ENCODE measurements at regions not wholly inside any gene's neighbourhood (a gene's known extent, or its start where the extent isn't known, plus 50 kb on each side); places are given as distances from the start of the nearest gene placed in this dataset.

DNA sequence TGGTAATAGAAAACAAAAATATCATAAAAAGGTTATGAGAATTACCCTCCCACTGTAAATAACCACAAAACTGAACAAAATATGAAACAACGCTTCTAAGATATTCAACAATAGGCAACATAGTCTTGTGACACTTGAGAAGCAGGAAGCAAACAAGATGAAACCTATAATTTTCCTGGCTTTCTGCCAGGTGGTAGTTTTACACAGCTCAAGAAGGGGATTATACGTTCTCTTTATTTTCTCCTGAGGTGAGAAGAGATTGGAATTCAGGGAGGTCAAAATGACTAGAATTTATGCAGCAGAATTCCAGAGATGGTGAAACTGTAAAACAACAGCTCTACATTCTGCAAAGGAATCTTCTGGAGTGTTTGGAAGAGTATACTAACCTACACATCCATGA, 186.0 kb downstream of the HHIP start:
- CTCF ChIA-PET: no interaction called here
- no peaks in the 10 kb centered on the region for H3K4me1 Mint-ChIP-seq
- ATAC-seq: no peak
- POLR2A ChIA-PET: no interaction called here
- no peak overlapping the region for H3K4me3 Mint-ChIP-seq
- no peaks in the 10 kb centered on the region for H3K27me3 Mint-ChIP-seq (ENCODE audit: low read depth)
- H3K9me3 Mint-ChIP-seq: peaks cover 5% of the 10 kb centered on the region; the same call in 1 of the 2 replicates
- H3K27ac Mint-ChIP-seq: no peak overlapping the region
- H3K36me3 Mint-ChIP-seq: no peaks in the 10 kb centered on the region
- no peak for DNase-seq (ENCODE audit: low spot score)
- TF ChIP-seq, protein P1, sequence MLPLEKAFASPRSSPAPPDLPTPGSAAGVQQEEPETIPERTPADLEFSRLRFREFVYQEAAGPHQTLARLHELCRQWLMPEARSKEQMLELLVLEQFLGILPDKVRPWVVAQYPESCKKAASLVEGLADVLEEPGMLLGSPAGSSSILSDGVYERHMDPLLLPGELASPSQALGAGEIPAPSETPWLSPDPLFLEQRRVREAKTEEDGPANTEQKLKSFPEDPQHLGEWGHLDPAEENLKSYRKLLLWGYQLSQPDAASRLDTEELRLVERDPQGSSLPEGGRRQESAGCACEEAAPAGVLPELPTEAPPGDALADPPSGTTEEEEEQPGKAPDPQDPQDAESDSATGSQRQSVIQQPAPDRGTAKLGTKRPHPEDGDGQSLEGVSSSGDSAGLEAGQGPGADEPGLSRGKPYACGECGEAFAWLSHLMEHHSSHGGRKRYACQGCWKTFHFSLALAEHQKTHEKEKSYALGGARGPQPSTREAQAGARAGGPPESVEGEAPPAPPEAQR (CRISPR knock-in tag; IDR thresholded peaks at IDR 0.05): no peak
- TF ChIP-seq EMX1 (CRISPR knock-in tag; IDR thresholded peaks at IDR 0.05): no peak
- TF ChIP-seq ESRRA (CRISPR knock-in tag; IDR thresholded peaks at IDR 0.05; ENCODE audit: borderline replicate concordance): no peak
- no peak for TF ChIP-seq ZNF671 (CRISPR knock-in tag; IDR thresholded peaks at IDR 0.05)
- no peak for TF ChIP-seq ZNF121 (CRISPR knock-in tag; IDR thresholded peaks at IDR 0.05)
- no peak for TF ChIP-seq NFYB (CRISPR knock-in tag; conservative IDR thresholded peaks at IDR 0.05; ENCODE audit: low read depth)
- no peak for TF ChIP-seq NFATC4 (CRISPR knock-in tag; IDR thresholded peaks at IDR 0.05)
- TF ChIP-seq, protein P2, sequence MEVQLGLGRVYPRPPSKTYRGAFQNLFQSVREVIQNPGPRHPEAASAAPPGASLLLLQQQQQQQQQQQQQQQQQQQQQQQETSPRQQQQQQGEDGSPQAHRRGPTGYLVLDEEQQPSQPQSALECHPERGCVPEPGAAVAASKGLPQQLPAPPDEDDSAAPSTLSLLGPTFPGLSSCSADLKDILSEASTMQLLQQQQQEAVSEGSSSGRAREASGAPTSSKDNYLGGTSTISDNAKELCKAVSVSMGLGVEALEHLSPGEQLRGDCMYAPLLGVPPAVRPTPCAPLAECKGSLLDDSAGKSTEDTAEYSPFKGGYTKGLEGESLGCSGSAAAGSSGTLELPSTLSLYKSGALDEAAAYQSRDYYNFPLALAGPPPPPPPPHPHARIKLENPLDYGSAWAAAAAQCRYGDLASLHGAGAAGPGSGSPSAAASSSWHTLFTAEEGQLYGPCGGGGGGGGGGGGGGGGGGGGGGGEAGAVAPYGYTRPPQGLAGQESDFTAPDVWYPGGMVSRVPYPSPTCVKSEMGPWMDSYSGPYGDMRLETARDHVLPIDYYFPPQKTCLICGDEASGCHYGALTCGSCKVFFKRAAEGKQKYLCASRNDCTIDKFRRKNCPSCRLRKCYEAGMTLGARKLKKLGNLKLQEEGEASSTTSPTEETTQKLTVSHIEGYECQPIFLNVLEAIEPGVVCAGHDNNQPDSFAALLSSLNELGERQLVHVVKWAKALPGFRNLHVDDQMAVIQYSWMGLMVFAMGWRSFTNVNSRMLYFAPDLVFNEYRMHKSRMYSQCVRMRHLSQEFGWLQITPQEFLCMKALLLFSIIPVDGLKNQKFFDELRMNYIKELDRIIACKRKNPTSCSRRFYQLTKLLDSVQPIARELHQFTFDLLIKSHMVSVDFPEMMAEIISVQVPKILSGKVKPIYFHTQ (CRISPR knock-in tag; IDR thresholded peaks at IDR 0.05): no peak
- TF ChIP-seq NR1H2 (CRISPR knock-in tag; IDR thresholded peaks at IDR 0.05): no peak

DNA sequence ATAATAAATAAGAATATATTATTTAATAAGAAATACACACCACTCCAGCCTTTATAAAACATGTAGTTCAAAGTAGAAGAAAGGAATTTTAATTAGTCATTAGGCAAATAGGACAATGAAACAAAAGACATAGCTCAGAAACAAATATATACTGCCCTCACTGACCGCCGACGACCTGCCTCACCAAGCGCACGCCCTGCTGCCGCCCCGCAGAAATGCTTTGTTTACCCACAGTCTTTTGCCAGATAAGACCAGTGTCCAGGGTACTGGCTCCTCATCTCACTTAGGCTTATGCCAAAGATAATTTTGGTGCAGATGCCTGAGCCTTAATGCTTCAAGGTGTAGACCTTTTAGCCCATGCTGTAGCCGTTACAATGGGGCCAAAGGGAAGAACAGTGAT, 199.5 kb downstream of the HHIP start:
- TF ChIP-seq EMX1 (CRISPR knock-in tag; IDR thresholded peaks at IDR 0.05): no peak
- TF ChIP-seq NFATC4 (CRISPR knock-in tag; IDR thresholded peaks at IDR 0.05): no peak
- TF ChIP-seq MXD4 (CRISPR knock-in tag; IDR thresholded peaks at IDR 0.05; ENCODE audit: borderline replicate concordance): no peak
- TF ChIP-seq GRHL2 (CRISPR knock-in tag; IDR thresholded peaks at IDR 0.05; ENCODE audit: insufficient replicate concordance, severe bottlenecking): no peak
- TF ChIP-seq TEAD1 (CRISPR knock-in tag; IDR thresholded peaks at IDR 0.05): no peak
- no peak for TF ChIP-seq NFYB (CRISPR knock-in tag; conservative IDR thresholded peaks at IDR 0.05; ENCODE audit: low read depth)
- TF ChIP-seq NR1H2 (CRISPR knock-in tag; IDR thresholded peaks at IDR 0.05): no peak
- no peaks in the 10 kb centered on the region for H3K4me1 Mint-ChIP-seq
- peaks cover 24% of the 10 kb centered on the region; the same call in 1 of the 2 replicates for H3K9me3 Mint-ChIP-seq
- no peaks in the 10 kb centered on the region for H3K27me3 Mint-ChIP-seq (ENCODE audit: low read depth)
- no peaks in the 10 kb centered on the region for H3K36me3 Mint-ChIP-seq
- DNase-seq (ENCODE audit: low spot score): no peak
- no peak overlapping the region for H3K4me3 Mint-ChIP-seq
- ATAC-seq: no peak
- H3K27ac Mint-ChIP-seq: no peak overlapping the region
- ChIA-PET CTCF (no interaction called here), POLR2A (no interaction called here)

DNA sequence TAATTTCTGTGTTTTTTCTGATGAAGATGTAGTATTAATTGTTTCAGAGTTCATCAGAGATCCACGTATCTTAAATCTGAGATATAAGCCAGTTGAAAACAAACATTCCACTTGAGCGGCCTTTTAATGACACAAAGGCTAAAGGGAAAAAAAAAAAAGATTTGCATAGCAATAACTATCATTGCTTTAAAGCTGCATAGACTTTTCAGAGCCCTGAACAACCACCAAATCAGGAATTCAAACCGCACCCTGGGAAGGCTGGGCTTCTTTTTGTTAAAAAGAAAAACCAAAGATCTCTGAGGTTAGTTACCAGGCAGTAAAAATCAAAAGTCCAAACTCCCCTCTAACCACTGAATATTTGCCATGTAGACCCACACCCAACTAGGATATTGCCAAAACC, 206.0 kb downstream of the HHIP start:
- Mint-ChIP-seq H3K4me1 (peaks cover 7% of the 10 kb centered on the region), H3K4me3 (no peak overlapping the region), H3K36me3 (no peaks in the 10 kb centered on the region), H3K27me3 (ENCODE audit: low read depth) (no peaks in the 10 kb centered on the region), H3K27ac (no peak overlapping the region), H3K9me3 (no peaks in the 10 kb centered on the region)
- ChIA-PET POLR2A (no interaction called here), CTCF (no interaction called here)
- ATAC-seq (no peak), DNase-seq (ENCODE audit: low spot score) (no peak)
- TF ChIP-seq TEAD1 (CRISPR knock-in tag; IDR thresholded peaks at IDR 0.05): no peak
- no peak for TF ChIP-seq PRRX2 (CRISPR knock-in tag; IDR thresholded peaks at IDR 0.05)
- no peak for TF ChIP-seq FOXP1 (CRISPR knock-in tag; IDR thresholded peaks at IDR 0.05; ENCODE audit: borderline replicate concordance)
- no peak for TF ChIP-seq ELF4 (CRISPR knock-in tag; IDR thresholded peaks at IDR 0.05; ENCODE audit: low read depth)
- no peak for TF ChIP-seq ZNF219 (CRISPR knock-in tag; IDR thresholded peaks at IDR 0.05; ENCODE audit: borderline replicate concordance)
- no peak for TF ChIP-seq ATF1 (CRISPR knock-in tag; IDR thresholded peaks at IDR 0.05)
- TF ChIP-seq ZNF416 (CRISPR knock-in tag; IDR thresholded peaks at IDR 0.05): no peak

DNA sequence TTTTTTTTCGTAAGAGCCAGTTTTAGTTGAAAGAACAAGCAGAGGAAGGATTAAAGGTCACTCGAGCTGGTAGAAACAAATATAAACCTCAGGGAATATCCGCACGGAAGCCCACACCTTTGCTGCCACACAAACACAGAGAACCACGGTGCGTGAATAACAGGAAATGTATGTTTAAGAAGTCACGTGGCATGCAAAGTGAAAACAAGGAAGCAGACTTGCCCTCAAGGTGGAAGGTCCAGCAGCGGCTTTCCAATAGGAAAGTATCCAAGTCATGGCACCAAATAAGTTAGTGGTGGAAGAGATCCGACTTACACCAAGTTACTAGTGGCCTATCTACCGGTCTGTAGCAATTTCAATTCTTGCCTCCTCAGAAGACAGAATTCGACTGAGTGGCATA, 215.5 kb downstream of the HHIP start:
- Mint-ChIP-seq H3K27ac (no peak overlapping the region), H3K27me3 (ENCODE audit: low read depth) (no peaks in the 10 kb centered on the region), H3K36me3 (peaks cover 19% of the 10 kb centered on the region), H3K4me1 (0 out of 2 replicates have a peak, but pooled peaks cover 2% of the 10 kb centered on the region), H3K4me3 (no peak overlapping the region), H3K9me3 (peaks cover 48% of the 10 kb centered on the region)
- DNase-seq (ENCODE audit: low spot score) (no peak), ATAC-seq (no peak)
- POLR2A ChIA-PET: no interaction called here
- CTCF ChIA-PET: no interaction called here
- TF ChIP-seq FOXK1 (CRISPR knock-in tag; IDR thresholded peaks at IDR 0.05) (no peak), SOX15 (CRISPR knock-in tag; IDR thresholded peaks at IDR 0.05) (no peak), IRF2 (CRISPR knock-in tag; IDR thresholded peaks at IDR 0.05; ENCODE audit: borderline replicate concordance, low read depth) (no peak), ZNF671 (CRISPR knock-in tag; IDR thresholded peaks at IDR 0.05) (no peak), ZNF317 (CRISPR knock-in tag; IDR thresholded peaks at IDR 0.05; ENCODE audit: borderline replicate concordance, low read depth) (no peak), NR1H2 (CRISPR knock-in tag; IDR thresholded peaks at IDR 0.05) (no peak), HMGA2 (CRISPR knock-in tag; IDR thresholded peaks at IDR 0.05) (no peak), GTF2I (CRISPR knock-in tag; conservative IDR thresholded peaks at IDR 0.05) (no peak)
- TF ChIP-seq, protein P2 (CRISPR knock-in tag; IDR thresholded peaks at IDR 0.05): no peak

All from WTC11 (cell line).